ENCODE measurements at regions not wholly inside any gene's neighbourhood (a gene's known extent, or its start where the extent isn't known, plus 50 kb on each side); places are given as distances from the start of the nearest gene placed in this dataset.

DNA sequence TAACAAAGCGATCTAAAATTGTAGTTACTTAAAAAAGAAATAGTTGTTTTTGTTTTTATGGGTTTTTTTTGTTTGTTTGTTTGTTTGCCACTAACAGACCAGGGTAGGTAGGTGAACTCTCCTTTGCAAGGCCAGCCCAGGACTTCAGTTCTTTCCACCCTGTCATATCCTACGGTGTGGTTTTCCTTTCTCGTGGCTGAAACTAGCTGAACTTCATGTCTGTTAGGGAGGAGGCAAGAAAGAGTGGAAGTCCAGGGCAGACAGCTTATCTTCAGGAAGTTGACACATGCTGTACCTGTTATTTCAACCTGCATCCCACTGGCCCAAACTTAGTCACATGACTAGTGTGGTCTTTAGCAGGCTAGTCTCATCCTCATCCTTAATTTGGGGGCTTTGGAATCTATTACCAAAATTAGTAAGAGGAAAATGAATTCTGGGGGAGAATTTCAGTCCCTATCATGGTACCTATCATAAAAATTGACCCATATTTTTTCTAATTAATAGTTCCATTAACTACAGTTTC, 62.9 kb upstream of the LRRC7 start:
- H3K4me3 ChIP-seq (ENCODE audit: low read length) = no peak overlapping the region
- ChIA-PET POLR2A (no interaction called here), CTCF (no interaction called here)
- Mint-ChIP-seq H3K9me3 (no peaks in the 10 kb centered on the region), H3K27ac (no peak overlapping the region), H3K4me3 (no peak overlapping the region), H3K36me3 (ENCODE audit: low read depth) (no peaks in the 10 kb centered on the region), H3K4me1 (ENCODE audit: low read depth) (no peaks in the 10 kb centered on the region), H3K27me3 (no peaks in the 10 kb centered on the region)
- H3K27me3 ChIP-seq (ENCODE audit: control insufficient read depth in 1 of 2, insufficient read depth in 2 of 2, low read length in 2 of 2) = no peaks in the 10 kb centered on the region
- peaks cover 0 to 4% of the 10 kb centered on the region in 2 experiments for H3K9me3 ChIP-seq (ENCODE audit: control insufficient read depth in 1 of 2, insufficient read depth in 1 of 2, low read length in 2 of 2)
- H3K36me3 ChIP-seq (ENCODE audit: insufficient read depth, low read length) = no peaks in the 10 kb centered on the region
- DNase-seq (no peak), ATAC-seq (ENCODE audit: poor library complexity) (no peak)
- TF ChIP-seq CTCF (IDR thresholded peaks at IDR 0.05) = no peak
- no peaks in the 10 kb centered on the region for H3K4me1 ChIP-seq (ENCODE audit: insufficient read depth, low read length)
- intact Hi-C loops (cut with DNase I, micrococcal nuclease) = no loop called here
- no peak overlapping the region for H3K27ac ChIP-seq (ENCODE audit: low read depth in 1 of 2, low read length in 2 of 2)

GRCh38 chr1:69506311-69506710, 61.4 kb upstream of the LRRC7 start:
- no peak for ATAC-seq (ENCODE audit: poor library complexity)
- Mint-ChIP-seq H3K27ac (no peak overlapping the region), H3K4me1 (ENCODE audit: low read depth) (no peaks in the 10 kb centered on the region), H3K9me3 (no peaks in the 10 kb centered on the region), H3K36me3 (ENCODE audit: low read depth) (no peaks in the 10 kb centered on the region), H3K27me3 (no peaks in the 10 kb centered on the region), H3K4me3 (no peak overlapping the region)
- no peak for DNase-seq
- Histone ChIP-seq H3K4me1 (ENCODE audit: insufficient read depth, low read length) (no peaks in the 10 kb centered on the region), H3K9me3 (ENCODE audit: control insufficient read depth in 1 of 2, insufficient read depth in 1 of 2, low read length in 2 of 2) (peaks cover 0 to 4% of the 10 kb centered on the region in 2 experiments), H3K4me3 (ENCODE audit: low read length) (no peak overlapping the region), H3K36me3 (ENCODE audit: insufficient read depth, low read length) (no peaks in the 10 kb centered on the region), H3K27ac (ENCODE audit: low read depth in 1 of 2, low read length in 2 of 2) (no peak overlapping the region), H3K27me3 (ENCODE audit: control insufficient read depth in 1 of 2, insufficient read depth in 2 of 2, low read length in 2 of 2) (no peaks in the 10 kb centered on the region)
- POLR2A ChIA-PET = no interaction called here
- CTCF ChIA-PET = no interaction called here
- intact Hi-C loops (cut with DNase I, micrococcal nuclease) = no loop called here
- TF ChIP-seq CTCF (IDR thresholded peaks at IDR 0.05) = no peak

GRCh38 chr1:69506721-69507120, 61.0 kb upstream of the LRRC7 start:
- TF ChIP-seq CTCF (IDR thresholded peaks at IDR 0.05) = no peak
- H3K4me3 Mint-ChIP-seq = no peak overlapping the region
- H3K9me3 ChIP-seq (ENCODE audit: control insufficient read depth in 1 of 2, insufficient read depth in 1 of 2, low read length in 2 of 2) = peaks cover 0 to 4% of the 10 kb centered on the region in 2 experiments
- H3K4me1 ChIP-seq (ENCODE audit: insufficient read depth, low read length) = no peaks in the 10 kb centered on the region
- CTCF ChIA-PET = no interaction called here
- no peak for ATAC-seq (ENCODE audit: poor library complexity)
- H3K36me3 Mint-ChIP-seq (ENCODE audit: low read depth) = no peaks in the 10 kb centered on the region
- no peak overlapping the region for H3K27ac ChIP-seq (ENCODE audit: low read depth in 1 of 2, low read length in 2 of 2)
- DNase-seq = no peak
- H3K9me3 Mint-ChIP-seq = no peaks in the 10 kb centered on the region
- H3K4me1 Mint-ChIP-seq (ENCODE audit: low read depth) = no peaks in the 10 kb centered on the region
- H3K36me3 ChIP-seq (ENCODE audit: insufficient read depth, low read length) = no peaks in the 10 kb centered on the region
- POLR2A ChIA-PET = no interaction called here
- no peak overlapping the region for H3K27ac Mint-ChIP-seq
- intact Hi-C loops (cut with DNase I, micrococcal nuclease) = no loop called here
- no peaks in the 10 kb centered on the region for H3K27me3 ChIP-seq (ENCODE audit: control insufficient read depth in 1 of 2, insufficient read depth in 2 of 2, low read length in 2 of 2)
- H3K27me3 Mint-ChIP-seq = no peaks in the 10 kb centered on the region
- no peak overlapping the region for H3K4me3 ChIP-seq (ENCODE audit: low read length)
